Panc1 (cell line): ENCODE measurements at regions not wholly inside any gene's neighbourhood (a gene's known extent, or its start where the extent isn't known, plus 50 kb on each side); places are given as distances from the start of the nearest gene placed in this dataset.

ENCODE experiments used
- POLR2AphosphoS5 ChIP-seq: IDR thresholded peaks from 2 replicates; pipeline ENCODE4 v1.6.1; 2012; ENCODE audit warnings: mild to moderate bottlenecking, low read depth, low read length, moderate library complexity
- REST ChIP-seq, 2 experiments: IDR thresholded peaks; 2 replicates each; pipeline ENCODE4 v1.6.1; 2011 to 2012; ENCODE audit warnings: low read depth in 2 of 2, control low read depth in 1 of 2, low read length in 1 of 2, mild to moderate bottlenecking in 1 of 2, moderate library complexity in 1 of 2; ENCODE audit not compliant: insufficient read depth in 1 of 2
- SIN3A ChIP-seq: IDR thresholded peaks from 2 replicates; pipeline ENCODE4 v1.6.1; 2012; ENCODE audit warnings: low read depth, mild to moderate bottlenecking, low read length, moderate library complexity, borderline replicate concordance; ENCODE audit not compliant: insufficient read depth
- TCF7L2 ChIP-seq: IDR thresholded peaks from 2 replicates; pipeline ENCODE4 v1.6.1; 2011; ENCODE audit warnings: mild to moderate bottlenecking, low read depth, low read length, inconsistent platforms
- TF ChIP-seq, protein P1 (sequence below): fragments of 450-650 bp; IDR thresholded peaks from 2 replicates; pipeline ENCODE4 v1.5.1; 2017; ENCODE audit warnings: mild to moderate bottlenecking

- TF ChIP-seq, protein P1, sequence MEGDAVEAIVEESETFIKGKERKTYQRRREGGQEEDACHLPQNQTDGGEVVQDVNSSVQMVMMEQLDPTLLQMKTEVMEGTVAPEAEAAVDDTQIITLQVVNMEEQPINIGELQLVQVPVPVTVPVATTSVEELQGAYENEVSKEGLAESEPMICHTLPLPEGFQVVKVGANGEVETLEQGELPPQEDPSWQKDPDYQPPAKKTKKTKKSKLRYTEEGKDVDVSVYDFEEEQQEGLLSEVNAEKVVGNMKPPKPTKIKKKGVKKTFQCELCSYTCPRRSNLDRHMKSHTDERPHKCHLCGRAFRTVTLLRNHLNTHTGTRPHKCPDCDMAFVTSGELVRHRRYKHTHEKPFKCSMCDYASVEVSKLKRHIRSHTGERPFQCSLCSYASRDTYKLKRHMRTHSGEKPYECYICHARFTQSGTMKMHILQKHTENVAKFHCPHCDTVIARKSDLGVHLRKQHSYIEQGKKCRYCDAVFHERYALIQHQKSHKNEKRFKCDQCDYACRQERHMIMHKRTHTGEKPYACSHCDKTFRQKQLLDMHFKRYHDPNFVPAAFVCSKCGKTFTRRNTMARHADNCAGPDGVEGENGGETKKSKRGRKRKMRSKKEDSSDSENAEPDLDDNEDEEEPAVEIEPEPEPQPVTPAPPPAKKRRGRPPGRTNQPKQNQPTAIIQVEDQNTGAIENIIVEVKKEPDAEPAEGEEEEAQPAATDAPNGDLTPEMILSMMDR = no peak
- TF ChIP-seq REST (IDR thresholded peaks at IDR 0.05; ENCODE audit: insufficient read depth in 1 of 2, low read depth in 2 of 2, low read length in 1 of 2) (no peak), POLR2AphosphoS5 (no peak), SIN3A (no peak), TCF7L2 (no peak)
These were observed 771.2 kb upstream of the CDH10 start for GRCh38 chr5:25415970-25416369.
